ENCODE measurements at regions not wholly inside any gene's neighbourhood (a gene's known extent, or its start where the extent isn't known, plus 50 kb on each side); places are given as distances from the start of the nearest gene placed in this dataset.
"Not testable (repeated sequence)": the region's sequence is repeated elsewhere in the genome, so short reads cannot be mapped to it uniquely, and the experiment has no call there.

DNA sequence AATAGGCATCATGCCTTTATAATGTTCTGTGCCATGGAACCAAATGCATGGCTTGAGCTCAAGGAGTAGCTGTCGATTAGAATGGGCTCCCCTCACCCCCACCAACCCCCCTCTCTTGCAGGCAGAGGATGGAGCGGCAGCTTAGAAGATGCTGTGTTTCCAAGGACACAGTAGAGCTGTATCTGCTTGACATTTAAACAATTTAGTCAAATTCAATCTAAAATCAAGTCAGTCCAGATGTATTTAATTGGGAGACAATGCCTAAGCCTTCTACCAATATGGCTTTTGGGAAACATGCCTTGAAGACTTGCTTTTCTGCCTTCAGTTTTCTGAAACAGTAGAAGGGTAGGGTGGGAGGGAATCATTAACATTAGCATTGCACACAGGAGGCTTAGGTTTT, 497.1 kb upstream of the NRP1 start:
- H3K9ac ChIP-seq (ENCODE audit: low read depth, low read length), result no peak overlapping the region
- no peak overlapping the region for H2AFZ ChIP-seq (ENCODE audit: low read depth, low read length)
- no peak overlapping the region for H3K4me3 ChIP-seq (ENCODE audit: low read depth in 1 of 2, low read length in 2 of 2)
- DNase-seq, result no peak
- no peaks in the 10 kb centered on the region for H3K79me2 ChIP-seq (ENCODE audit: insufficient read depth, low read length)
- TF ChIP-seq CTCF (IDR thresholded peaks at IDR 0.05; ENCODE audit: borderline replicate concordance, extremely low read depth, low read length, poor library complexity, severe bottlenecking) (no peak), EZH2 (IDR thresholded peaks at IDR 0.05; ENCODE audit: borderline replicate concordance, low read depth, low read length, severe bottlenecking) (no peak)
- H3K9me3 ChIP-seq (ENCODE audit: insufficient read depth, low read length, severe bottlenecking), result no peaks in the 10 kb centered on the region
- no peak for ATAC-seq (ENCODE audit: insufficient read depth, low read depth)
- no peak overlapping the region for H3K27ac ChIP-seq (ENCODE audit: low read length)
- no peaks in the 10 kb centered on the region for H3K4me1 ChIP-seq (ENCODE audit: insufficient read depth, low read length)
- no peak overlapping the region for H3K4me2 ChIP-seq (ENCODE audit: insufficient read depth, low read length)
- H4K20me1 ChIP-seq (ENCODE audit: insufficient read depth, low read length), result no peaks in the 10 kb centered on the region
- no peaks in the 10 kb centered on the region for H3K27me3 ChIP-seq (ENCODE audit: insufficient read depth, low read length, poor library complexity)
- no peaks in the 10 kb centered on the region for H3K36me3 ChIP-seq (ENCODE audit: insufficient read depth, low read length)

DNA sequence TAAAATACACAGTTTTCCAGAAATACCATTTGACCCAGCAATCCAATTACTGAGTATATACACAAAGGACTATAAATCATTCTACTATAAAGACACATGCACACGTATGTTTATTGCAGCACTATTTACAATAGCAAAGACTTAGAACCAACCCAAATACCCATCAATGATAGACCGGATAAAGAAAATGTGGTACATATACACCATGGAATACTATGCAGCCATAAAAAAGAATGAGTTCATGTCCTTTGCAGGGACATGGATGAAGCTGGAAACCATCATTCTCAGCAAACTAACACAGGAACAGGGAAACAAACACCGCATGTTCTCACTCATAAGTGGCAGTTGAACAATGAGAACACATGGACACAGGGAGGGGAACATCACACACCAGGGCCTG, 495.4 kb upstream of the NRP1 start:
- not testable (repeated sequence) for H3K36me3 ChIP-seq (ENCODE audit: insufficient read depth, low read length); H3K79me2 ChIP-seq (ENCODE audit: insufficient read depth, low read length); H3K4me3 ChIP-seq (ENCODE audit: low read depth in 1 of 2, low read length in 2 of 2); H4K20me1 ChIP-seq (ENCODE audit: insufficient read depth, low read length); H3K4me2 ChIP-seq (ENCODE audit: insufficient read depth, low read length); DNase-seq; H3K27ac ChIP-seq (ENCODE audit: low read length); H3K4me1 ChIP-seq (ENCODE audit: insufficient read depth, low read length); H3K27me3 ChIP-seq (ENCODE audit: insufficient read depth, low read length, poor library complexity); H3K9me3 ChIP-seq (ENCODE audit: insufficient read depth, low read length, severe bottlenecking); H2AFZ ChIP-seq (ENCODE audit: low read depth, low read length); H3K9ac ChIP-seq (ENCODE audit: low read depth, low read length); ATAC-seq (ENCODE audit: insufficient read depth, low read depth)

DNA sequence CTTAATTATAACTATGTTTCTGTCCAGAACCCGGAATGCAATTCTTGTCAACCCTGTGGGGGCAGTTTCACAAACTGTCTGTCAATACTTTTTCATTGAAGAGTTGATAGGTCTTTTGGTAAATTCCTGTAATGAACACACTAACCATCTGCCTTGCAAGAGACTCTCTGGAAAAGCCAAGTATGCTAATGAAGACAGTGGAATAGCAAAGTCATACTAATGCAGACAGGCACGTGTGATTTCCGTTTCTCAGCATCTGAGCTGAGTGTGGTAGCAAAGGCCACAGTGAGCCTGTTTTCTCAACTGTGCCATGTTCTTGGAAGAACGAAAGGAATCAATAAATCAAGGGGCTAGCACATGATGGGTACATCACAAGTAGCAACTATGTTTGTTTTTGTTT, 494.1 kb upstream of the NRP1 start:
- Histone ChIP-seq H2AFZ (ENCODE audit: low read depth, low read length) (no peak overlapping the region), H3K36me3 (ENCODE audit: insufficient read depth, low read length) (no peaks in the 10 kb centered on the region), H3K4me3 (ENCODE audit: low read depth in 1 of 2, low read length in 2 of 2) (no peak overlapping the region), H3K79me2 (ENCODE audit: insufficient read depth, low read length) (no peaks in the 10 kb centered on the region), H3K9ac (ENCODE audit: low read depth, low read length) (no peak overlapping the region), H3K27ac (ENCODE audit: low read length) (no peak overlapping the region), H3K4me2 (ENCODE audit: insufficient read depth, low read length) (no peak overlapping the region), H3K9me3 (ENCODE audit: insufficient read depth, low read length, severe bottlenecking) (no peaks in the 10 kb centered on the region), H3K27me3 (ENCODE audit: insufficient read depth, low read length, poor library complexity) (no peaks in the 10 kb centered on the region), H4K20me1 (ENCODE audit: insufficient read depth, low read length) (no peaks in the 10 kb centered on the region), H3K4me1 (ENCODE audit: insufficient read depth, low read length) (no peaks in the 10 kb centered on the region)
- no peak for TF ChIP-seq EZH2 (IDR thresholded peaks at IDR 0.05; ENCODE audit: borderline replicate concordance, low read depth, low read length, severe bottlenecking)
- DNase-seq, result no peak
- no peak for ATAC-seq (ENCODE audit: insufficient read depth, low read depth)

DNA sequence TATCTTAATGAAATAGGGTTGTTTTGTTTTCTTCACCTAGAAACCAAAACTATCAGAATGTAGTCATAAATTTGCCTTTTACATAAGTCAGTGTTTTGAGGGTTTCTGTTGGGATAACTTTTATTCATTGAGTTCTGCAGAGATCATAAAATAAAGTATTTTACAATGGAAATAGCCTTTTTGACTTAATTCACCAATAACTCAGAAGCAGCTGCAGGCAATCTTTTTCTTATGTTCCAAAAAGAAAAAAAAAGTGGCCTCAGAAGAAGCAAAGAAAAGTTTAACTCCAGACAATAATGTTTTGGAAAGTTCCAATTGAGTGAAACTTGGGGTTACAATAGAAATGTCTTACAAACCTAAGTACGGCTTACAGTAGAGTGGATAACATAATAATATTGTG, 491.7 kb upstream of the NRP1 start:
- Histone ChIP-seq H3K4me2 (ENCODE audit: insufficient read depth, low read length) (no peak overlapping the region), H3K9ac (ENCODE audit: low read depth, low read length) (no peak overlapping the region)

More for the DNA sequence above, 491.7 kb upstream of the NRP1 start:
- TF ChIP-seq EZH2 (IDR thresholded peaks at IDR 0.05; ENCODE audit: borderline replicate concordance, low read depth, low read length, severe bottlenecking), result no peak
- no peak for TF ChIP-seq CTCF (IDR thresholded peaks at IDR 0.05; ENCODE audit: borderline replicate concordance, extremely low read depth, low read length, poor library complexity, severe bottlenecking)
- H4K20me1 ChIP-seq (ENCODE audit: insufficient read depth, low read length), result no peaks in the 10 kb centered on the region
- DNase-seq (no peak), ATAC-seq (ENCODE audit: insufficient read depth, low read depth) (no peak)
- H2AFZ ChIP-seq (ENCODE audit: low read depth, low read length), result no peak overlapping the region
- H3K27ac ChIP-seq (ENCODE audit: low read length), result no peak overlapping the region
- H3K79me2 ChIP-seq (ENCODE audit: insufficient read depth, low read length), result no peaks in the 10 kb centered on the region
- H3K9me3 ChIP-seq (ENCODE audit: insufficient read depth, low read length, severe bottlenecking), result no peaks in the 10 kb centered on the region
- no peaks in the 10 kb centered on the region for H3K36me3 ChIP-seq (ENCODE audit: insufficient read depth, low read length)
- H3K4me3 ChIP-seq (ENCODE audit: low read depth in 1 of 2, low read length in 2 of 2), result no peak overlapping the region
- H3K4me1 ChIP-seq (ENCODE audit: insufficient read depth, low read length), result no peaks in the 10 kb centered on the region
- H3K27me3 ChIP-seq (ENCODE audit: insufficient read depth, low read length, poor library complexity), result no peaks in the 10 kb centered on the region
